GM21786 (cell line): ENCODE measurements at regions not wholly inside any gene's neighbourhood (a gene's known extent, or its start where the extent isn't known, plus 50 kb on each side); places are given as distances from the start of the nearest gene placed in this dataset.

Experiments used
- ATAC-seq: cut with Tn5 transposase; IDR thresholded peaks from one replicate; pipeline ENCODE4 v1.9.1; 2021; ENCODE audit not compliant: unreplicated experiment

- ATAC-seq, result peak; percentile 75
Measured at GRCh38 chr9:108565651-108566378, 290.0 kb downstream of the ACTL7B start.

- no peak for ATAC-seq
Measured at GRCh38 chr9:108562176-108562575, 293.6 kb downstream of the ACTL7B start.

GRCh38 chr9:108559432-108559831, 296.4 kb downstream of the ACTL7B start:
- no peak for ATAC-seq

GRCh38 chr9:108554831-108555230, 301.0 kb downstream of the ACTL7B start:
- ATAC-seq, result no peak

- no peak for ATAC-seq
Measured at GRCh38 chr9:108553111-108553635, 302.6 kb downstream of the ACTL7B start.

- ATAC-seq, result no peak
Measured at GRCh38 chr9:108552459-108553040, 303.2 kb downstream of the ACTL7B start.

- no peak for ATAC-seq
Measured at GRCh38 chr9:108551030-108551841, 304.6 kb downstream of the ACTL7B start.

GRCh38 chr9:108550106-108550505, 305.7 kb downstream of the ACTL7B start:
- no peak for ATAC-seq

- no peak for ATAC-seq
Measured at GRCh38 chr9:108549184-108549583, 306.6 kb downstream of the ACTL7B start.

- no peak for ATAC-seq
Measured at GRCh38 chr9:108547411-108548135, 308.2 kb downstream of the ACTL7B start.

GRCh38 chr9:108546215-108546614, 309.6 kb downstream of the ACTL7B start:
- ATAC-seq, result no peak

- no peak for ATAC-seq
Measured at GRCh38 chr9:108545436-108545835, 310.4 kb downstream of the ACTL7B start.

- no peak for ATAC-seq
Measured at GRCh38 chr9:108544866-108545265, 310.9 kb downstream of the ACTL7B start.

- ATAC-seq, result no peak
Measured at GRCh38 chr9:108543251-108543778, 312.5 kb downstream of the ACTL7B start.

- no peak for ATAC-seq
Measured at GRCh38 chr9:108537756-108538155, 318.0 kb downstream of the ACTL7B start.

GRCh38 chr9:108536836-108537601, 318.8 kb downstream of the ACTL7B start:
- ATAC-seq, result no peak

GRCh38 chr9:108535526-108535925, 320.3 kb downstream of the ACTL7B start:
- ATAC-seq, result no peak

- no peak for ATAC-seq
Measured at GRCh38 chr9:108534741-108535140, 321.0 kb downstream of the ACTL7B start.

GRCh38 chr9:108530141-108530540, 325.6 kb downstream of the ACTL7B start:
- ATAC-seq, result no peak

- no peak for ATAC-seq
Measured at GRCh38 chr9:108528231-108528630, 327.6 kb downstream of the ACTL7B start.
